22Rv1 (cell line): ENCODE measurements at regions not wholly inside any gene's neighbourhood (a gene's known extent, or its start where the extent isn't known, plus 50 kb on each side); places are given as distances from the start of the nearest gene placed in this dataset.
"Not testable (repeated sequence)": the region's sequence is repeated elsewhere in the genome, so short reads cannot be mapped to it uniquely, and the experiment has no call there.

Experiments
- H3K27ac ChIP-seq: fragments of 450-650 bp; 2 replicates; pipeline ENCODE4 v1.5.1; 2017
- ZFX ChIP-seq: fragments of 450-650 bp; IDR thresholded peaks from 2 replicates; pipeline ENCODE4 v1.6.1; 2017; ENCODE audit warnings: antibody characterized with exemption, borderline replicate concordance
- TF ChIP-seq, protein P1 (sequence below): fragments of 450-650 bp; IDR thresholded peaks from 2 replicates; pipeline ENCODE4 v1.5.1; 2017; ENCODE audit warnings: mild to moderate bottlenecking

- TF ChIP-seq ZFX: no peak
- TF ChIP-seq, protein P1, sequence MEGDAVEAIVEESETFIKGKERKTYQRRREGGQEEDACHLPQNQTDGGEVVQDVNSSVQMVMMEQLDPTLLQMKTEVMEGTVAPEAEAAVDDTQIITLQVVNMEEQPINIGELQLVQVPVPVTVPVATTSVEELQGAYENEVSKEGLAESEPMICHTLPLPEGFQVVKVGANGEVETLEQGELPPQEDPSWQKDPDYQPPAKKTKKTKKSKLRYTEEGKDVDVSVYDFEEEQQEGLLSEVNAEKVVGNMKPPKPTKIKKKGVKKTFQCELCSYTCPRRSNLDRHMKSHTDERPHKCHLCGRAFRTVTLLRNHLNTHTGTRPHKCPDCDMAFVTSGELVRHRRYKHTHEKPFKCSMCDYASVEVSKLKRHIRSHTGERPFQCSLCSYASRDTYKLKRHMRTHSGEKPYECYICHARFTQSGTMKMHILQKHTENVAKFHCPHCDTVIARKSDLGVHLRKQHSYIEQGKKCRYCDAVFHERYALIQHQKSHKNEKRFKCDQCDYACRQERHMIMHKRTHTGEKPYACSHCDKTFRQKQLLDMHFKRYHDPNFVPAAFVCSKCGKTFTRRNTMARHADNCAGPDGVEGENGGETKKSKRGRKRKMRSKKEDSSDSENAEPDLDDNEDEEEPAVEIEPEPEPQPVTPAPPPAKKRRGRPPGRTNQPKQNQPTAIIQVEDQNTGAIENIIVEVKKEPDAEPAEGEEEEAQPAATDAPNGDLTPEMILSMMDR: no peak
- H3K27ac ChIP-seq: no peak overlapping the region
These were observed 700.5 kb upstream of the CDH10 start for GRCh38 chr5:25345240-25345771.

- no peak overlapping the region for H3K27ac ChIP-seq
- no peak for TF ChIP-seq ZFX
- TF ChIP-seq, protein P1: no peak
These were observed 694.8 kb upstream of the CDH10 start for GRCh38 chr5:25339541-25339940.

DNA sequence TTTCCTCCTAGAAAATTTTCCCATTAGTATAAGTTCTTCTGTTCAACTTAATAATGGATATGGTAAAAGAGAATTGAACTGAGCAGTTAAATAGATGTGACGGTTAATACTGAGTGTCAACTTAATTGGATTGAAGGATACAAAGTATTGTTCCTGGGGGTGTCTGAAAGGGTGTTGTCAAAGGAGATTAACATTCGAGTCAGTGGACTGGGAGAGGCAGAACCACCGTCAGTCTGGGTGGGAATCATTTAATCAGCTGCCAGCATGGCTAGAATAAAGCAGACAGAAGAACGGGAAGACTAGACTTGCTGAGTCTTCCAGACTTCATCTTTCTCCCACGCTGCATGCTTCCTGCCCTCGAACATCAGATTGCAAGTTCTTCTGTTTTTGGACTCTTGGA, 689.6 kb upstream of the CDH10 start:
- no peak overlapping the region for H3K27ac ChIP-seq
- no peak for TF ChIP-seq ZFX
- TF ChIP-seq, protein P1: no peak

DNA sequence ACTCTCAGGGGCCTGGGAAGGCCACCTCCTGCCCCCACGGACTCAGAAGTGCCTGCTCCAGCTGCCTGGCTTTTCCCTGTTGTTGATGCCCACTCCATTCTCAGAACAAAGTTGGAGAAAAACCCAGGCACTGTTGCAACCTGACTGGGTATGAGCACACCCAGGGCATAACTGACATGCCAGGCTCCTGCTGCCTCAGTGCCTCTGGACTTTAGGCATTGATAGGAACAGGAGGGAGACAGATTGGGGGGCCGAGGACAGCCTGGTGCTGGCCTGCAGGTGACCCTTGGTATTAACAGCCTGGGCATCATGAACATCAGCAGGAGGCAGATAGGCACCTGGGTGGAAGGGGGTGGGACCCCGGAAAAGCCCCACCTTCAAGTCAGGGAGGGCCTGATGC, 685.9 kb upstream of the CDH10 start:
- H3K27ac ChIP-seq: no peak overlapping the region
- TF ChIP-seq, protein P1: no peak
- no peak for TF ChIP-seq ZFX

- TF ChIP-seq, protein P1: no peak
- no peak for TF ChIP-seq ZFX
- H3K27ac ChIP-seq: no peak overlapping the region
These were observed 682.4 kb upstream of the CDH10 start for GRCh38 chr5:25327172-25327571.

DNA sequence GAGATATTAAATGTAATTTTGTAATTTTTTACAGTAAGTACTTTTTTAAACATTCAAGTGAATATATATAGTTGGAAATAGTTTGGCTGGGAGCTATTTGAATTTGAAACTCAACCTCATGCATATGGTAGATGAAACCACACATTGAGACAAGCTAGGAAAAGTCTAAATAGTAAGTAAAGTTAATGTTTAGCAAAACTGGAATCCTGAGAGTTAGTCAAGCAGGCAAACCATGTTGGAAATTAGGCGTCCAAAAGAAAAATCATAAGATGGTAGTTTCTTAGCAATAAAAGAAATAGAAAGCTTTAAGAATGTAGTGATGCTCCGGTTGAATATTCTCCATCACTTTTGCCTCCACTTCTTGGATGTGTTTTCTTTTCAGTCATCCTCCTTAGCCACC, 657.1 kb upstream of the CDH10 start:
- H3K27ac ChIP-seq: no peak overlapping the region
- TF ChIP-seq, protein P1: no peak
- no peak for TF ChIP-seq ZFX

DNA sequence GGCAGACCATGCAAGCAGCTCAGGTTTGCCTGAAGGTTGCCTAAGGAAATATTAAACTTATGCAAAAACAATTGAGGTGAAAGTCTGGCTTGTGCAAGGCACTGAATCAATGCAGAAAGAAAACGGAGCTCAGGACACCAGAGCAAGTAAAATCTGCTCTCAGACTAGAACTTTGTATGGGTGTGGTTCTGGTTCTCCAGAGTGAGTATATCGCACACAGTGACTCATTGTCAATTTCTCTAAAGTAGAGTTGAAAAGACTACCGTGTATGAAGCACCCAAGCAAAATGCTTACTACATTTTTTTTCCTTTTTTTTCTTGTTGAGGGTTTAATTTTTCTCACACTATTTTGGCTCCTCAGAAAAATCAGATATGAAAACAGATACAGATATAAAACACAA, 650.3 kb upstream of the CDH10 start:
- TF ChIP-seq ZFX: no peak
- TF ChIP-seq, protein P1: no peak
- no peak overlapping the region for H3K27ac ChIP-seq

DNA sequence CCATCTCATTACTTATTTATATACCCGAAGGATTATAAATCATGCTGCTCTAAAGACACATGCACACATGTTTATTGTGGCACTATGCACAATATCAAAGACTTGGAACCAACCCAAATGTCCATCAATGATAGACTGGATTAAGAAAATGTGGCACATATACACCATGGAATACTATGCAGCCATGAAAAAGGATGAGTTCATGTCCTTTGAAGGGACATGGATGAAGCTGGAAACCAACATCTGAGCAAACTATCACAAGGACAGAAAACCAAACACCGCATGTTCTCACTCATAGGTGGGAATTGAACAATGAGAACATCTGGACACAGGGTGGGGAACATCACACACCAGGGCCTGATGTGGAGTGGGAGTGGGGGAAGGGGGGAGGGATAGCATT, 645.0 kb upstream of the CDH10 start:
- H3K27ac ChIP-seq: not testable (repeated sequence)
